Smooth muscle cell (in vitro differentiated cells): ENCODE measurements at regions not wholly inside any gene's neighbourhood (a gene's known extent, or its start where the extent isn't known, plus 50 kb on each side); places are given as distances from the start of the nearest gene placed in this dataset.

ENCODE experiments used
- DNase-seq: peaks from one replicate; lab custom pipeline; 2025; ENCODE audit not compliant: unreplicated experiment; lab: John Stamatoyannopoulos, UW
- H2AFZ ChIP-seq: fragments of 200-600 bp; sonication (generic); 2 replicates; pipeline ENCODE4 v1.6.0; 2016; ENCODE audit warnings: antibody characterized with exemption, low read depth, mild to moderate bottlenecking
- H3F3A ChIP-seq: fragments of 200-600 bp; sonication (generic); 2 replicates; pipeline ENCODE4 v1.6.0; 2017; ENCODE audit warnings: antibody characterized with exemption, low read depth
- H3K27ac ChIP-seq: fragments of 200-600 bp; sonication (generic); 2 replicates; pipeline ENCODE4 v1.5.1; 2016; ENCODE audit warnings: low read depth, mild to moderate bottlenecking
- H3K27me3 ChIP-seq: fragments of 200-600 bp; sonication (generic); 2 replicates; pipeline ENCODE4 v1.6.1; 2016; ENCODE audit warnings: low read depth, mild to moderate bottlenecking
- H3K36me3 ChIP-seq: fragments of 200-600 bp; sonication (generic); 2 replicates; pipeline ENCODE4 v1.5.1; 2016; ENCODE audit warnings: low read depth
- H3K4me1 ChIP-seq: fragments of 200-600 bp; sonication (generic); 2 replicates; pipeline ENCODE4 v1.5.1; 2016; ENCODE audit warnings: low read depth
- H3K4me2 ChIP-seq: fragments of 200-600 bp; sonication (generic); 2 replicates; pipeline ENCODE4 v1.6.0; 2016; ENCODE audit warnings: mild to moderate bottlenecking
- H3K4me3 ChIP-seq: fragments of 200-600 bp; sonication (generic); 2 replicates; pipeline ENCODE4 v1.5.1; 2016; ENCODE audit warnings: mild to moderate bottlenecking
- H3K79me2 ChIP-seq: fragments of 200-600 bp; sonication (generic); 2 replicates; pipeline ENCODE4 v1.6.0; 2016; ENCODE audit warnings: low read depth, mild to moderate bottlenecking
- H3K9ac ChIP-seq: fragments of 200-600 bp; sonication (generic); 2 replicates; pipeline ENCODE4 v1.6.0; 2016; ENCODE audit warnings: low read depth
- H3K9me3 ChIP-seq: fragments of 200-600 bp; sonication (generic); replicated peaks from 2 replicates; pipeline ENCODE4 v1.5.1; 2016; ENCODE audit warnings: low read depth
- H4K20me1 ChIP-seq: fragments of 200-600 bp; sonication (generic); 2 replicates; pipeline ENCODE4 v1.6.0; 2016; ENCODE audit warnings: low read depth
- CTCF ChIP-seq: fragments of 200-600 bp; sonication (generic); IDR thresholded peaks from 2 replicates; pipeline ENCODE4 v1.5.1; 2017; ENCODE audit warnings: borderline replicate concordance, mild to moderate bottlenecking, antibody characterized with exemption; ENCODE audit not compliant: insufficient read depth, poor library complexity, severe bottlenecking
- WGBS: methylation state at CpG from one replicate; pipeline ENCODE4 v1.1.7; 2016; ENCODE audit warnings: low lambda C conversion rate; 5-methylcytosine and 5-hydroxymethylcytosine counted together

- Histone ChIP-seq H3K27me3 (no peaks in the 10 kb centered on the region), H3K36me3 (no peaks in the 10 kb centered on the region), H3K4me2 (no peak overlapping the region), H3K27ac (no peak overlapping the region), H3F3A (no peaks in the 10 kb centered on the region), H3K79me2 (no peaks in the 10 kb centered on the region), H4K20me1 (no peaks in the 10 kb centered on the region), H2AFZ (no peak overlapping the region), H3K9me3 (no peaks in the 10 kb centered on the region), H3K4me3 (no peak overlapping the region), H3K9ac (no peak overlapping the region), H3K4me1 (no peaks in the 10 kb centered on the region)
- DNase-seq = no peak
- 71% methylated on average over 4 of the region's 4 CpGs for WGBS
- TF ChIP-seq CTCF = no peak
Observed at GRCh38 chr12:30508205-30508967, 187.3 kb downstream of the IPO8 start.

- Histone ChIP-seq H3K4me1 (no peaks in the 10 kb centered on the region), H3K79me2 (no peaks in the 10 kb centered on the region), H3F3A (no peaks in the 10 kb centered on the region), H3K9me3 (no peaks in the 10 kb centered on the region), H3K27me3 (no peaks in the 10 kb centered on the region), H2AFZ (no peak overlapping the region), H3K9ac (no peak overlapping the region), H4K20me1 (no peaks in the 10 kb centered on the region), H3K27ac (no peak overlapping the region), H3K4me3 (no peak overlapping the region), H3K36me3 (no peaks in the 10 kb centered on the region), H3K4me2 (no peak overlapping the region)
- TF ChIP-seq CTCF = no peak
- WGBS = 93% methylated on average over 4 of the region's 4 CpGs
- no peak for DNase-seq
Observed at GRCh38 chr12:30507576-30507975, 188.1 kb downstream of the IPO8 start.

GRCh38 chr12:30506411-30506810 lies 189.3 kb downstream of the IPO8 start:
- Histone ChIP-seq H3K9ac (no peak overlapping the region), H3K27me3 (no peaks in the 10 kb centered on the region), H3K4me2 (no peak overlapping the region), H3K36me3 (no peaks in the 10 kb centered on the region), H3K4me3 (no peak overlapping the region), H3K27ac (no peak overlapping the region), H3F3A (no peaks in the 10 kb centered on the region), H4K20me1 (no peaks in the 10 kb centered on the region), H3K9me3 (no peaks in the 10 kb centered on the region), H3K79me2 (no peaks in the 10 kb centered on the region), H2AFZ (no peak overlapping the region), H3K4me1 (no peaks in the 10 kb centered on the region)
- 91% methylated on average over 7 of the region's 7 CpGs for WGBS
- no peak for TF ChIP-seq CTCF
- no peak for DNase-seq

- H3K27me3 ChIP-seq = no peaks in the 10 kb centered on the region
- H3K9ac ChIP-seq = no peak overlapping the region
- no peak overlapping the region for H3K27ac ChIP-seq
- H4K20me1 ChIP-seq = no peaks in the 10 kb centered on the region
- H3K36me3 ChIP-seq = no peaks in the 10 kb centered on the region
- no peak overlapping the region for H3K4me2 ChIP-seq
- H3K4me1 ChIP-seq = no peaks in the 10 kb centered on the region
- no peaks in the 10 kb centered on the region for H3K9me3 ChIP-seq
- 98% methylated on average over 2 of the region's 2 CpGs for WGBS
- H3K79me2 ChIP-seq = no peaks in the 10 kb centered on the region
- no peak for DNase-seq
- no peak for TF ChIP-seq CTCF
- no peaks in the 10 kb centered on the region for H3F3A ChIP-seq
- H2AFZ ChIP-seq = no peak overlapping the region
- H3K4me3 ChIP-seq = no peak overlapping the region
Observed at GRCh38 chr12:30501718-30502117, 194.0 kb downstream of the IPO8 start.
